GM19324 (cell line): ENCODE measurements at regions not wholly inside any gene's neighbourhood (a gene's known extent, or its start where the extent isn't known, plus 50 kb on each side); places are given as distances from the start of the nearest gene placed in this dataset.
A peak's percentile ranks its signal among the peaks of the same experiment; 100 is the strongest.
"Not testable (repeated sequence)": the region's sequence is repeated elsewhere in the genome, so short reads cannot be mapped to it uniquely, and the experiment has no call there.

Source experiments
- ATAC-seq: cut with Tn5 transposase; IDR thresholded peaks from one replicate; pipeline ENCODE4 v1.9.1; 2021; ENCODE audit warnings: mild to moderate bottlenecking, moderate library complexity; ENCODE audit not compliant: unreplicated experiment, low FRiP score

GRCh38 chr13:66154976-66155375 lies 1075.2 kb downstream of the PCDH9 start:
- no peak for ATAC-seq

- ATAC-seq: no peak
These were observed 1075.8 kb downstream of the PCDH9 start for GRCh38 chr13:66154354-66154753.

GRCh38 chr13:66152596-66152995 lies 1077.5 kb downstream of the PCDH9 start:
- no peak for ATAC-seq

- ATAC-seq: not testable (repeated sequence)
These were observed 1085.8 kb downstream of the PCDH9 start for GRCh38 chr13:66144357-66144756.

- no peak for ATAC-seq
These were observed 1090.4 kb downstream of the PCDH9 start for GRCh38 chr13:66139701-66140100.

- ATAC-seq: no peak
These were observed 1090.9 kb downstream of the PCDH9 start for GRCh38 chr13:66139250-66139649.

- ATAC-seq: peak; percentile 95
These were observed 1091.8 kb downstream of the PCDH9 start for GRCh38 chr13:66138172-66138811.

- ATAC-seq: peak; percentile 31
These were observed 1092.8 kb downstream of the PCDH9 start for GRCh38 chr13:66137384-66137783.

GRCh38 chr13:66128692-66129269 lies 1101.4 kb downstream of the PCDH9 start:
- peak; percentile 94 for ATAC-seq

- peak; percentile 16 for ATAC-seq
These were observed 1101.9 kb downstream of the PCDH9 start for GRCh38 chr13:66128201-66128600.

- no peak for ATAC-seq
These were observed 1112.6 kb downstream of the PCDH9 start for GRCh38 chr13:66117563-66117962.

GRCh38 chr13:66113882-66114526 lies 1116.1 kb downstream of the PCDH9 start:
- no peak for ATAC-seq

- ATAC-seq: no peak
These were observed 1118.5 kb downstream of the PCDH9 start for GRCh38 chr13:66111628-66112027.

- ATAC-seq: no peak
These were observed 1123.9 kb downstream of the PCDH9 start for GRCh38 chr13:66106246-66106645.

- no peak for ATAC-seq
These were observed 1127.3 kb downstream of the PCDH9 start for GRCh38 chr13:66102864-66103263.

- ATAC-seq: no peak
These were observed 1130.3 kb downstream of the PCDH9 start for GRCh38 chr13:66099825-66100224.

GRCh38 chr13:66098931-66099628 lies 1131.1 kb downstream of the PCDH9 start:
- ATAC-seq: no peak

- no peak for ATAC-seq
These were observed 1140.4 kb downstream of the PCDH9 start for GRCh38 chr13:66089711-66090110.

GRCh38 chr13:66087269-66087710 lies 1142.8 kb downstream of the PCDH9 start:
- ATAC-seq: no peak

GRCh38 chr13:66077132-66077689 lies 1152.9 kb downstream of the PCDH9 start:
- ATAC-seq: no peak

- no peak for ATAC-seq
These were observed 1153.7 kb downstream of the PCDH9 start for GRCh38 chr13:66076417-66076816.
